H1 (cell line): ENCODE measurements at regions not wholly inside any gene's neighbourhood (a gene's known extent, or its start where the extent isn't known, plus 50 kb on each side); places are given as distances from the start of the nearest gene placed in this dataset.

Experiments
- CTCF ChIA-PET: fragments of 300-600 bp; sonication (Branson Sonifier 250); formaldehyde crosslinking; loops from one replicate; lab custom pipeline; 2021; ENCODE audit not compliant: partially characterized antibody; lab: Charles Lee
- POLR2A ChIA-PET: fragments of 300-600 bp; sonication (Branson Sonifier 250); formaldehyde crosslinking; loops from one replicate; lab custom pipeline; 2021; ENCODE audit warnings: inconsistent platforms; ENCODE audit not compliant: partially characterized antibody; lab: Charles Lee
- DNase-seq, 2 experiments: peaks; one replicate each; pipeline versions ENCODE4 v3.0.0 to v3.0.0-alpha.2; 2010 to 2022; ENCODE audit warnings: low spot score in 2 of 2, low read depth in 1 of 2, mixed read lengths in 1 of 2
- FAIRE-seq: peaks from 2 replicates; lab custom pipeline; 2011; peaks lifted over from hg19 to GRCh38; lab: Jason Lieb, UNC
- H2AFZ ChIP-seq: 2 replicates; pipeline ENCODE4 v1.8.1; 2012; ENCODE audit warnings: low read length, inconsistent platforms
- H2AK5ac ChIP-seq: 2 replicates; pipeline ENCODE4 v1.6.1; 2013; ENCODE audit warnings: low read depth, low read length
- H2BK120ac ChIP-seq: replicated peaks from 2 replicates; pipeline ENCODE3; 2013; ENCODE audit warnings: low read depth, low read length, inconsistent platforms
- H2BK12ac ChIP-seq: 2 replicates; pipeline ENCODE4 v1.6.1; 2013; ENCODE audit warnings: low read depth, low read length
- H2BK15ac ChIP-seq: 2 replicates; pipeline ENCODE4 v1.6.1; 2013; ENCODE audit warnings: low read length
- H2BK20ac ChIP-seq: 2 replicates; pipeline ENCODE4 v1.6.1; 2013; ENCODE audit warnings: low read length
- H2BK5ac ChIP-seq: 2 replicates; pipeline ENCODE4 v1.6.1; 2013; ENCODE audit warnings: low read depth, low read length
- H3K14ac ChIP-seq: 2 replicates; pipeline ENCODE4 v1.6.1; 2013; ENCODE audit warnings: inconsistent platforms; ENCODE audit not compliant: insufficient read length
- H3K18ac ChIP-seq: 2 replicates; pipeline ENCODE4 v1.6.1; 2013; ENCODE audit warnings: low read length; ENCODE audit errors: extremely low read depth
- H3K23ac ChIP-seq: 2 replicates; pipeline ENCODE4 v1.6.1; 2013; ENCODE audit warnings: inconsistent platforms; ENCODE audit not compliant: insufficient read length
- H3K23me2 ChIP-seq: 2 replicates; pipeline ENCODE4 v1.6.1; 2013; ENCODE audit warnings: low read depth, low read length
- H3K27ac ChIP-seq: 2 replicates; pipeline ENCODE4 v1.6.1; 2011; ENCODE audit warnings: low read depth, low read length, inconsistent platforms
- H3K27me3 ChIP-seq, 4 experiments: replicated peaks in 1 of 4; 1 replicate in 1 of 4; 2 replicates in 3 of 4; pipeline versions ENCODE4 v1.6.1 to v1.8.1; 2011 to 2013; ENCODE audit warnings: low read length in 3 of 4, mild to moderate bottlenecking in 3 of 4, inconsistent platforms in 2 of 4, mixed read lengths in 2 of 4, moderate library complexity in 1 of 4; ENCODE audit not compliant: control insufficient read depth in 3 of 4, insufficient read depth in 3 of 4; ENCODE audit errors: extremely low read depth in 1 of 4
- H3K36me3 ChIP-seq, 4 experiments: 2 replicates each; pipeline versions ENCODE4 v1.6.1 to v1.8.1; 2011 to 2013; ENCODE audit warnings: mild to moderate bottlenecking in 4 of 4, low read length in 3 of 4, moderate library complexity in 2 of 4, control low read depth in 1 of 4, inconsistent platforms in 1 of 4; ENCODE audit not compliant: insufficient read depth in 4 of 4, control insufficient read depth in 2 of 4
- H3K4ac ChIP-seq: replicated peaks from 2 replicates; pipeline ENCODE3; 2013; ENCODE audit warnings: low read length, low read depth, mixed read lengths, inconsistent platforms; ENCODE audit not compliant: insufficient read length
- H3K4me1 ChIP-seq, 4 experiments: replicated peaks in 1 of 4; 1 replicate in 1 of 4; 2 replicates in 3 of 4; pipeline versions ENCODE4 v1.6.1 to v1.8.1; 2011 to 2013; ENCODE audit warnings: low read length in 3 of 4, inconsistent platforms in 2 of 4, mixed read lengths in 1 of 4; ENCODE audit not compliant: insufficient read depth in 4 of 4, control insufficient read depth in 3 of 4
- H3K4me2 ChIP-seq, 2 experiments: 2 replicates each; pipeline versions ENCODE4 v1.6.1 to v1.8.1; 2011 to 2013; ENCODE audit warnings: low read depth in 2 of 2, low read length in 2 of 2, control low read depth in 1 of 2, inconsistent platforms in 1 of 2, mild to moderate bottlenecking in 1 of 2; ENCODE audit not compliant: insufficient read depth in 1 of 2
- H3K4me3 ChIP-seq, 4 experiments: fragments of 200-600, 300-600 bp in 1 of 4; sonication (generic), shearing (Covaris generic), sonication (Bioruptor Twin) in 1 of 4; 2 replicates each; pipeline versions ENCODE4 v1.5.1 to v1.8.1; 2011 to 2016; ENCODE audit warnings: low read length in 4 of 4, low read depth in 3 of 4, control low read depth in 2 of 4, inconsistent platforms in 2 of 4, mild to moderate bottlenecking in 2 of 4, mixed read lengths in 1 of 4, moderate library complexity in 1 of 4; ENCODE audit not compliant: insufficient read depth in 2 of 4; ENCODE audit errors: extremely low read depth in 1 of 4
- H3K56ac ChIP-seq: replicated peaks from 2 replicates; pipeline ENCODE3; 2013; ENCODE audit warnings: low read depth, mild to moderate bottlenecking, mixed read lengths, low read length, inconsistent platforms; ENCODE audit not compliant: insufficient read length
- H3K79me1 ChIP-seq: 2 replicates; pipeline ENCODE4 v1.6.1; 2013; ENCODE audit warnings: low read depth, low read length, control low read depth
- H3K79me2 ChIP-seq, 2 experiments: 2 replicates each; pipeline versions ENCODE4 v1.6.1 to v1.8.1; 2012 to 2013; ENCODE audit warnings: low read length in 2 of 2, mild to moderate bottlenecking in 2 of 2, inconsistent platforms in 1 of 2; ENCODE audit not compliant: insufficient read depth in 2 of 2, control insufficient read depth in 1 of 2
- H3K9ac ChIP-seq, 4 experiments: replicated peaks in 1 of 4; 1 replicate in 1 of 4; 2 replicates in 3 of 4; pipeline versions ENCODE4 v1.6.1 to v1.8.1; 2011 to 2013; ENCODE audit warnings: low read depth in 3 of 4, low read length in 3 of 4, control low read depth in 2 of 4, mild to moderate bottlenecking in 2 of 4, moderate library complexity in 2 of 4, inconsistent platforms in 1 of 4; ENCODE audit errors: extremely low read depth in 1 of 4
- H3K9me3 ChIP-seq, 2 experiments: 2 replicates each; pipeline versions ENCODE4 v1.6.1 to v1.8.1; 2012 to 2013; ENCODE audit warnings: mild to moderate bottlenecking in 2 of 2, moderate library complexity in 2 of 2, control low read depth in 1 of 2, inconsistent platforms in 1 of 2, low read depth in 1 of 2, low read length in 1 of 2, mixed read lengths in 1 of 2; ENCODE audit not compliant: insufficient read depth in 2 of 2
- H4K20me1 ChIP-seq, 2 experiments: replicated peaks in 1 of 2; 2 replicates each; pipeline versions ENCODE3 to v1.8.1; 2011 to 2013; ENCODE audit warnings: inconsistent platforms in 2 of 2, low read length in 2 of 2, mild to moderate bottlenecking in 1 of 2; ENCODE audit not compliant: insufficient read depth in 2 of 2, control insufficient read depth in 1 of 2
- H4K5ac ChIP-seq: 2 replicates; pipeline ENCODE4 v1.6.1; 2013; ENCODE audit warnings: low read length, low read depth, mixed read lengths, inconsistent platforms; ENCODE audit not compliant: insufficient read length
- H4K8ac ChIP-seq: 2 replicates; pipeline ENCODE4 v1.8.0; 2013; ENCODE audit warnings: mild to moderate bottlenecking, moderate library complexity, low read length, inconsistent platforms; ENCODE audit not compliant: insufficient read depth; ENCODE audit errors: extremely low read depth
- H4K91ac ChIP-seq: replicated peaks from 2 replicates; pipeline ENCODE3; 2013; ENCODE audit warnings: low read length, mixed read lengths, inconsistent platforms; ENCODE audit not compliant: insufficient read length
- CEBPB ChIP-seq: IDR thresholded peaks from 2 replicates; pipeline ENCODE4 v1.6.1; 2012; ENCODE audit warnings: low read depth, low read length
- JUND ChIP-seq: IDR thresholded peaks from 2 replicates; pipeline ENCODE4 v1.6.1; 2011; ENCODE audit warnings: mild to moderate bottlenecking, improper control_type of control experiment, low read length
- NANOG ChIP-seq: IDR thresholded peaks from 2 replicates; pipeline ENCODE4 v1.6.1; 2011; ENCODE audit warnings: low read length, low read depth, mild to moderate bottlenecking, inconsistent platforms; ENCODE audit not compliant: insufficient read depth, poor library complexity, severe bottlenecking
- WGBS, 2 experiments: shearing (Covaris generic) in 1 of 2; methylation state at CpG; one replicate each; pipeline versions ENCODE4 v1.1.6 to v1.1.7; 2013 to 2015; ENCODE audit warnings: low lambda C conversion rate in 2 of 2, mixed read lengths in 2 of 2, inconsistent platforms in 1 of 2, low coverage in 1 of 2, missing lambda C conversion rate in 1 of 2; ENCODE audit not compliant: insufficient replicate concordance in 2 of 2, insufficient coverage in 1 of 2, insufficient read length in 1 of 2; ENCODE audit errors: extremely low coverage in 1 of 2, missing lambda C conversion rate in 1 of 2; 5-methylcytosine and 5-hydroxymethylcytosine counted together

GRCh38 chr9:23545728-23546127, 280.3 kb downstream of the ELAVL2 start:
- no peaks in the 10 kb centered on the region for H3K27me3 ChIP-seq
- TF ChIP-seq CEBPB = no peak
- TF ChIP-seq NANOG = no peak
- TF ChIP-seq JUND = no peak
- DNase-seq (no peak), FAIRE-seq (no peak)
- H3K9me3 ChIP-seq = no peaks in the 10 kb centered on the region
- H3K4me2 ChIP-seq = no peak overlapping the region
- H3K23ac ChIP-seq = no peak overlapping the region
- no peak overlapping the region for H3K4ac ChIP-seq
- H4K8ac ChIP-seq = no peak overlapping the region
- no peaks in the 10 kb centered on the region for H4K20me1 ChIP-seq
- no peak overlapping the region for H3K27ac ChIP-seq
- H2AFZ ChIP-seq = no peak overlapping the region
- no peak overlapping the region for H2BK120ac ChIP-seq
- no peak overlapping the region for H2BK15ac ChIP-seq
- ChIA-PET CTCF (no interaction called here), POLR2A (no interaction called here)
- H3K79me1 ChIP-seq = no peaks in the 10 kb centered on the region
- H3K4me3 ChIP-seq = no peak overlapping the region
- no peak overlapping the region for H2AK5ac ChIP-seq
- no peak overlapping the region for H2BK12ac ChIP-seq
- H4K5ac ChIP-seq = no peak overlapping the region
- H3K9ac ChIP-seq = no peak overlapping the region
- H3K18ac ChIP-seq = no peak overlapping the region
- H3K14ac ChIP-seq = no peak overlapping the region
- no peak overlapping the region for H2BK20ac ChIP-seq
- no peaks in the 10 kb centered on the region for H3K23me2 ChIP-seq
- no peak overlapping the region for H4K91ac ChIP-seq
- no peaks in the 10 kb centered on the region for H3K36me3 ChIP-seq
- H2BK5ac ChIP-seq = no peak overlapping the region
- no peaks in the 10 kb centered on the region for H3K79me2 ChIP-seq
- 88% methylated on average over 3 of the region's 3 CpGs; no CpG with 5 or more reads in 1 of the 2 experiments for WGBS, 2 experiments
- no peaks in the 10 kb centered on the region for H3K4me1 ChIP-seq
- no peak overlapping the region for H3K56ac ChIP-seq
